Lung (tissue), 11 donors: ENCODE measurements at regions not wholly inside any gene's neighbourhood (a gene's known extent, or its start where the extent isn't known, plus 50 kb on each side); places are given as distances from the start of the nearest gene placed in this dataset.

Source experiments
- ATAC-seq: fragments of 200-7000 bp; cut with Tn5 transposase; one replicate; pipeline ENCODE4 v1.9.1; 2020; ENCODE audit warnings: moderate number of reproducible peaks; ENCODE audit not compliant: insufficient read depth, low FRiP score
- DNase-seq, 3 donors: peaks; one replicate each; pipeline ENCODE4 v3.0.0-alpha.2; 2013 to 2017
- H3K27ac ChIP-seq, 2 donors: one replicate each; pipeline ENCODE4 v1.5.1; 2013; ENCODE audit warnings: mild to moderate bottlenecking in 2 of 2, moderate library complexity in 2 of 2, control low read depth in 1 of 2, inconsistent platforms in 1 of 2, low read depth in 1 of 2, low read length in 1 of 2
- H3K27me3 ChIP-seq, 3 donors: one replicate each; pipeline ENCODE4 v1.5.1; 2013; ENCODE audit warnings: low read length in 2 of 3; ENCODE audit not compliant: control insufficient read depth in 3 of 3, insufficient read depth in 3 of 3
- H3K36me3 ChIP-seq, 4 donors: one replicate each; pipeline ENCODE4 v1.5.1; 2013; ENCODE audit warnings: low read length in 4 of 4, mild to moderate bottlenecking in 1 of 4, moderate library complexity in 1 of 4; ENCODE audit not compliant: control insufficient read depth in 4 of 4, insufficient read depth in 4 of 4
- H3K4me1 ChIP-seq, 5 donors: one replicate each; pipeline ENCODE4 v1.5.1; 2013; ENCODE audit warnings: low read length in 5 of 5, mild to moderate bottlenecking in 2 of 5, moderate library complexity in 1 of 5; ENCODE audit not compliant: control insufficient read depth in 5 of 5, insufficient read depth in 5 of 5
- H3K4me3 ChIP-seq: one replicate; pipeline ENCODE4 v1.5.1; 2013; ENCODE audit warnings: mild to moderate bottlenecking, control low read depth, moderate library complexity
- H3K9ac ChIP-seq, 2 donors: one replicate each; pipeline ENCODE4 v1.5.1; 2013; ENCODE audit warnings: low read length in 2 of 2, control low read depth in 1 of 2; ENCODE audit not compliant: insufficient read depth in 1 of 2
- H3K9me3 ChIP-seq, 4 donors: one replicate each; pipeline ENCODE4 v1.5.1; 2013; ENCODE audit warnings: low read length in 3 of 4, mild to moderate bottlenecking in 1 of 4, moderate library complexity in 1 of 4; ENCODE audit not compliant: control insufficient read depth in 4 of 4, insufficient read depth in 3 of 4
- WGBS, 2 donors: extraction: QIAGEN DNeasy Blood & Tissue Kit; methylation state at CpG; one replicate each; pipeline ENCODE4 v1.1.7; 2013; 5-methylcytosine and 5-hydroxymethylcytosine counted together
- TF ChIP-seq, protein P1 (sequence below): IDR thresholded peaks from 2 replicates; pipeline ENCODE4 v1.5.1; 2012; ENCODE audit warnings: mild to moderate bottlenecking; ENCODE audit errors: control extremely low read depth, extremely low read depth
- donor health status: control.
- donor health status: control.
- donor health status: Bipolar disorder and iron deficiency.
- donor health status: healthy.
- donor health status: DM: yes; HTN: yes; CAD: no.

DNA sequence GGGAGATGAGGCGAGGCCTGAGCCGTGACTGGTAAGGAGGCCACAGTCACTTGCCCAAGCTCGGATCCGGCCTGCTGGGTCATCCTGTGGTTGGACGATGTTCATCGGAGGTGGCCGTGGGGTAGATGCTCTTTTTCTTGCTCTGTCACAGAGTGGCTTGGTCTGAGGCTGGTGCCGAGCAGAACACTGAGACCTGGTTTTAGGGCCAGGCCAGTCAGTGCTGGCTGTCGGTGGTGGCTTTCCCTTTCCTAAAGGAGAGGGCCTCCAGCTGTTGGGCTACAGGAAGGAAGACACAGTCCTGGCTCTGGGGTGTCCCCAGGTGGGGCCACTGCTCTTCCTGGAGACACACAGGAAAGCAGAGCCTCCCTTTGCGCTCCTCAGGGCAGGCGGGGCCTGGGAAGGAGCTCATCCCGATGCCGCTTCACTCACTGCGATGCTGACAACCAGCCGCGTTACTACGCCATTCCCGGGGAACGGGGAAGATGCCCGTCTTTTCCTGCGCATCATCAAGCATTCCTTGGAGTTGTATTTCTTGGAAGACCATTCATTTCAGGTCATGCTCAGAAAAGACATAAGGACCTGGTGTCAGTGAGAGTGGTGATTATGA is 254.8 kb upstream of the IRX4 start:
- no peak overlapping the region for H3K4me3 ChIP-seq
- no peak overlapping the region for H3K27ac ChIP-seq
- H3K4me1 ChIP-seq = no peaks in the 10 kb centered on the region
- peaks cover 0 to 4% (median 0%) of the 10 kb centered on the region in 4 donors for H3K9me3 ChIP-seq
- H3K36me3 ChIP-seq = no peaks in the 10 kb centered on the region
- WGBS, 2 donors = 92 to 93% methylated on average over 21 of the region's 21 CpGs
- no peak overlapping the region for H3K9ac ChIP-seq
- ATAC-seq (no peak), DNase-seq (no peak)
- peaks cover 0 to 11% (median 4%) of the 10 kb centered on the region in 3 donors for H3K27me3 ChIP-seq
- TF ChIP-seq, protein P1, sequence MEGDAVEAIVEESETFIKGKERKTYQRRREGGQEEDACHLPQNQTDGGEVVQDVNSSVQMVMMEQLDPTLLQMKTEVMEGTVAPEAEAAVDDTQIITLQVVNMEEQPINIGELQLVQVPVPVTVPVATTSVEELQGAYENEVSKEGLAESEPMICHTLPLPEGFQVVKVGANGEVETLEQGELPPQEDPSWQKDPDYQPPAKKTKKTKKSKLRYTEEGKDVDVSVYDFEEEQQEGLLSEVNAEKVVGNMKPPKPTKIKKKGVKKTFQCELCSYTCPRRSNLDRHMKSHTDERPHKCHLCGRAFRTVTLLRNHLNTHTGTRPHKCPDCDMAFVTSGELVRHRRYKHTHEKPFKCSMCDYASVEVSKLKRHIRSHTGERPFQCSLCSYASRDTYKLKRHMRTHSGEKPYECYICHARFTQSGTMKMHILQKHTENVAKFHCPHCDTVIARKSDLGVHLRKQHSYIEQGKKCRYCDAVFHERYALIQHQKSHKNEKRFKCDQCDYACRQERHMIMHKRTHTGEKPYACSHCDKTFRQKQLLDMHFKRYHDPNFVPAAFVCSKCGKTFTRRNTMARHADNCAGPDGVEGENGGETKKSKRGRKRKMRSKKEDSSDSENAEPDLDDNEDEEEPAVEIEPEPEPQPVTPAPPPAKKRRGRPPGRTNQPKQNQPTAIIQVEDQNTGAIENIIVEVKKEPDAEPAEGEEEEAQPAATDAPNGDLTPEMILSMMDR = no peak

DNA sequence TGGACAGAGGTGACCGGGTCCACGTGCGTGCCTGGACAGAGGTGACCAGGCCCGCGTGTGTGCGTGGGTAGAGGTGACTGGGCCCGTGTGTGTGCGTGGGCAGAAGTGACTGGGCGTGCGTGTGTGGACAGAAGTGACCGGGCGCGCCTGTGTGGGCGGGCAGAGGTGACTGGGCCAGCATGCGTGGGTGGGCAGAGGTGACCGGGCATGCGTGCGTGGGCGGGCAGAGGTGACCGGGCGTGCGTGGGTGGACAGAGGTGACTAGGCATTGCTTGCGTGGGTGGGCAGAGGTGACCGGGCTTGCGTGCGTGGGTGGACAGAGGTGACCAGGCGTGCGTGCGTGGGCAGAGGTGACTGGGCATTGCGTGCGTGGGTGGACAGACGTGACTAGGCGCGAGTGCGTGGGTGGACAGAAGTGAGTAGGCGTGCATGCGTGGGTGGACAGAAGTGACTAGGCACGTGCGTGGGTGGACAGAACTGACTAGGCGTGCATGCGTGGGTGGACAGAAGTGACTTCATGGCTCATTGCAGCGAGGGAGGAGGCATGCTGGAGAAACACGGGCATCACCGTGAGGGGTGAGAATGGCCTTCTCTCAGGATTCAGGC is 254.1 kb upstream of the IRX4 start:
- WGBS, 2 donors = 92 to 95% methylated on average over 44 of the region's 44 CpGs
- Histone ChIP-seq H3K9me3 (peaks cover 0 to 4% (median 0%) of the 10 kb centered on the region in 4 donors), H3K27ac (no peak overlapping the region), H3K4me1 (no peaks in the 10 kb centered on the region), H3K27me3 (peaks cover 0 to 7% (median 0%) of the 10 kb centered on the region in 3 donors), H3K4me3 (no peak overlapping the region), H3K36me3 (no peaks in the 10 kb centered on the region), H3K9ac (no peak overlapping the region)
- DNase-seq (no peak), ATAC-seq (no peak)
- TF ChIP-seq, protein P1 = no peak

DNA sequence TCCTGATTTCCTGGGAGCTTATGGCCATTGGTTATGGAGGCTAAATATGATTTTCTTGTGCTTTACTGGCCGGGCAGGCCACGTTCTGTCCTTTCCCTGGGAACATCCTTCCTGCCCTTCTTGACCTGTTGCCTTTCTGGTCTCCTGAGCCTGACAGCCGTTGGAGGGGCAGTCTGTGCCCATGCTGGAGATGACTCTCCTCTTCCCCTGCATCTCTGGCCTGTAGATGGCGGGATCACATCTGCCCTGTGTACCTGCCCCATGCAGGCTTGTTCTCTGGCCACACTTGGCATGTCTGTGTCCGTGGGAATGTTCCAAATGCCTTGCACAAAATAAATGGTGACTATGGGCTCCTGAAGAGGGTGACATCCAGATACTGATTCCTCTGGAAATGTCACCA is 253.1 kb upstream of the IRX4 start:
- 62 to 74% methylated on average over 5 of the region's 5 CpGs for WGBS, 2 donors
- Histone ChIP-seq H3K4me3 (no peak overlapping the region), H3K36me3 (no peaks in the 10 kb centered on the region), H3K9ac (no peak overlapping the region), H3K4me1 (no peaks in the 10 kb centered on the region), H3K9me3 (peaks cover 0 to 4% (median 0%) of the 10 kb centered on the region in 4 donors), H3K27ac (no peak overlapping the region), H3K27me3 (peaks cover 0 to 2% (median 0%) of the 10 kb centered on the region in 3 donors)
- no peak for DNase-seq
- no peak for ATAC-seq
- TF ChIP-seq, protein P1 = no peak
